Ovary (tissue), 7 donors: ENCODE measurements at regions not wholly inside any gene's neighbourhood (a gene's known extent, or its start where the extent isn't known, plus 50 kb on each side); places are given as distances from the start of the nearest gene placed in this dataset.

Experiments used
- DNase-seq, 5 donors: peaks; one replicate each; pipeline ENCODE4 v3.0.0-alpha.2; 2019 to 2020
- H3K27ac ChIP-seq, 2 donors: fragments of 200-600 bp; one replicate each; pipeline versions ENCODE4 v1.5.1 to v1.8.0; 2019 to 2022
- H3K27me3 ChIP-seq: fragments of 200-600 bp; one replicate; pipeline ENCODE4 v1.8.0; 2022
- H3K36me3 ChIP-seq: fragments of 200-600 bp; sonication (generic); one replicate; pipeline ENCODE4 v1.5.1; 2019
- H3K4me1 ChIP-seq: one replicate; pipeline ENCODE4 v1.8.1; 2013; ENCODE audit warnings: mild to moderate bottlenecking, moderate library complexity; ENCODE audit not compliant: insufficient read depth
- H3K4me3 ChIP-seq: fragments of 200-600 bp; sonication (generic); one replicate; pipeline ENCODE4 v1.5.1; 2017
- H3K9me3 ChIP-seq, 2 donors: fragments of 200-600 bp in 1 of 2; sonication (generic) in 1 of 2; one replicate each; pipeline versions ENCODE4 v1.5.1 to v1.8.1; 2013 to 2019; ENCODE audit warnings: mild to moderate bottlenecking in 1 of 2, moderate library complexity in 1 of 2
- EP300 ChIP-seq: sonication (generic); formaldehyde crosslinking; IDR thresholded peaks from one replicate; pipeline ENCODE4 v1.6.1; 2017; ENCODE audit warnings: antibody characterized with exemption
- POLR2A ChIP-seq: fragments of 450-650 bp; IDR thresholded peaks from one replicate; pipeline ENCODE4 v1.6.1; 2017; ENCODE audit warnings: antibody characterized with exemption, mild to moderate bottlenecking, moderate library complexity
- WGBS, 3 donors: extraction: QIAGEN DNeasy Blood & Tissue Kit in 1 of 3; methylation state at CpG; one replicate each; pipeline versions ENCODE4 v1.1.5 to v1.1.7; 2013 to 2017; 5-methylcytosine and 5-hydroxymethylcytosine counted together
- intact Hi-C, 4 donors: fragments of 100-400 bp; cut with DNase I; formaldehyde crosslinking; loops; one replicate each; pipeline versions ENCODE4 v1.11.0 to v1.15.1; 2022 to 2023
- TF ChIP-seq, protein P1 (sequence below), 3 donors: fragments of 450-650 bp in 2 of 3; fragments of 200-600 bp in 1 of 3; IDR thresholded peaks; one replicate each; pipeline versions ENCODE4 v1.5.1 to v1.8.0; 2016 to 2022; ENCODE audit warnings: antibody characterized with exemption in 3 of 3, mild to moderate bottlenecking in 1 of 3
- donor health status: DM: no; HTN: no; CAD: no; lungs with moderate emphysema.
- donor health status: DM: no; HTN: no; CAD: no.
- donor health status: Bipolar disorder and iron deficiency.
- donor health status: DM: no; HTN: no; CAD: no.
- donor health status: DM: yes; HTN: yes; CAD: no.

DNA sequence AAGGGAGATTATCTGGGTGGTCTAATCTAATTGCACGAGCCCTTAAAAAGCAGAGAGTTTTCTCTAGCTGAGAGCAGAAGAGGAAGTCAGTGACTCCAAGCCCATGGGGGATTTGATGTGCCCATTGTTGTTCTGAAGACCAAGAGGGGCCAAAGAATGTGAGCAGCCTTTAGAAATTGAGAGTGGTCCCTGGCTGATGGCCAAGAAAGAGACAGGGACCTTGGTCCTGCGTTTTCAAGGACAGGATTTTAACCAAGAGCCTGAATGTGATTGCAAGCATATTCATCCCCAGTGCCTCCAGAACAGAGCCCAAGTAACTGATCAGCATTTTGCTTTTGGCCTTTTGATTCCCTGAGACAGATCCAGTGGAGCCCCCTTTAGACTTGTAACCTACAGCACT is 1353.9 kb downstream of the AACS start:
- Histone ChIP-seq H3K9me3 (no peaks in the 10 kb centered on the region), H3K27ac (no peak overlapping the region), H3K36me3 (no peaks in the 10 kb centered on the region), H3K4me3 (no peak overlapping the region), H3K4me1 (no peaks in the 10 kb centered on the region), H3K27me3 (no peaks in the 10 kb centered on the region)
- DNase-seq: no peak
- WGBS, 3 donors: 32 to 41% (median 37%) methylated on average over 2 of the region's 2 CpGs
- intact Hi-C loops: no loop called here
- TF ChIP-seq, protein P1, sequence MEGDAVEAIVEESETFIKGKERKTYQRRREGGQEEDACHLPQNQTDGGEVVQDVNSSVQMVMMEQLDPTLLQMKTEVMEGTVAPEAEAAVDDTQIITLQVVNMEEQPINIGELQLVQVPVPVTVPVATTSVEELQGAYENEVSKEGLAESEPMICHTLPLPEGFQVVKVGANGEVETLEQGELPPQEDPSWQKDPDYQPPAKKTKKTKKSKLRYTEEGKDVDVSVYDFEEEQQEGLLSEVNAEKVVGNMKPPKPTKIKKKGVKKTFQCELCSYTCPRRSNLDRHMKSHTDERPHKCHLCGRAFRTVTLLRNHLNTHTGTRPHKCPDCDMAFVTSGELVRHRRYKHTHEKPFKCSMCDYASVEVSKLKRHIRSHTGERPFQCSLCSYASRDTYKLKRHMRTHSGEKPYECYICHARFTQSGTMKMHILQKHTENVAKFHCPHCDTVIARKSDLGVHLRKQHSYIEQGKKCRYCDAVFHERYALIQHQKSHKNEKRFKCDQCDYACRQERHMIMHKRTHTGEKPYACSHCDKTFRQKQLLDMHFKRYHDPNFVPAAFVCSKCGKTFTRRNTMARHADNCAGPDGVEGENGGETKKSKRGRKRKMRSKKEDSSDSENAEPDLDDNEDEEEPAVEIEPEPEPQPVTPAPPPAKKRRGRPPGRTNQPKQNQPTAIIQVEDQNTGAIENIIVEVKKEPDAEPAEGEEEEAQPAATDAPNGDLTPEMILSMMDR (IDR thresholded peaks at IDR 0.05): no peak
- TF ChIP-seq EP300 (no peak), POLR2A (no peak)

GRCh38 chr12:126424696-126425095 is 1359.5 kb downstream of the AACS start:
- H3K36me3 ChIP-seq: no peaks in the 10 kb centered on the region
- H3K27ac ChIP-seq: no peak overlapping the region
- no peaks in the 10 kb centered on the region for H3K4me1 ChIP-seq
- no peaks in the 10 kb centered on the region for H3K27me3 ChIP-seq
- intact Hi-C loops: loop anchor here in 1 of 4 donors (5.0 kb wide), 1 partner anchor 1898 kb away; no protein-coding TSS in a partner anchor
- 16 to 53% (median 19%) methylated on average over 3 of the region's 3 CpGs for WGBS, 3 donors
- no peak for DNase-seq
- no peak overlapping the region for H3K4me3 ChIP-seq
- no peak for TF ChIP-seq EP300
- no peak for TF ChIP-seq POLR2A
- TF ChIP-seq, protein P1 (IDR thresholded peaks at IDR 0.05): no peak
- H3K9me3 ChIP-seq: no peaks in the 10 kb centered on the region

GRCh38 chr12:126425264-126425663 is 1360.0 kb downstream of the AACS start:
- intact Hi-C loops: no loop called here
- DNase-seq: no peak
- WGBS, 3 donors: 72 to 82% (median 74%) methylated on average over 7 of the region's 7 CpGs

DNA sequence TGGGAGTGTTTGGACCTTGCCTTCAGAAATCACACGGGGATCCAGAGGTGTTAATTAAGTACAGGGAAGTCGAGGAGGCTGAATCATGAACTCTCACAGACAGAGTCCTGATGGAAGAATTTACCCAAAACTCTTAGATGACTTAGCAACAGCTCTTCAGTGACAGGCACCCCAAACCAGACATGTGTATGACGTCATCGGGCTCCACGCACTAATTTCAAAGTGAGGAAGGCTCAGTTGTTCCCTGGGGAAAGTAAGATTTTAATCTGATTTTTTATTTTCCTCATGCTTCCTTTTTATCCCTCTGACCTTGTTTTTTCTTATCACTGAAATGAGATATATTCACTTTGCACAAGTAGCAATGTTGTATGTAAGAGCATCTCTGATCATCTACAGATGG is 1363.5 kb downstream of the AACS start:
- H3K9me3 ChIP-seq: no peaks in the 10 kb centered on the region
- H3K4me1 ChIP-seq: no peaks in the 10 kb centered on the region
- no peak for DNase-seq
- TF ChIP-seq, protein P1 (IDR thresholded peaks at IDR 0.05): no peak
- TF ChIP-seq POLR2A (no peak), EP300 (no peak)
- no peaks in the 10 kb centered on the region for H3K27me3 ChIP-seq
- no peaks in the 10 kb centered on the region for H3K36me3 ChIP-seq
- 75 to 86% (median 81%) methylated on average over 5 of the region's 5 CpGs for WGBS, 3 donors
- H3K27ac ChIP-seq: no peak overlapping the region
- intact Hi-C loops: no loop called here
- no peak overlapping the region for H3K4me3 ChIP-seq

More at GRCh38 chr12:126425264-126425663, 1360.0 kb downstream of the AACS start:
- TF ChIP-seq EP300 (no peak), POLR2A (no peak)
- TF ChIP-seq, protein P1 (IDR thresholded peaks at IDR 0.05): no peak
- Histone ChIP-seq H3K36me3 (no peaks in the 10 kb centered on the region), H3K4me3 (no peak overlapping the region), H3K9me3 (no peaks in the 10 kb centered on the region), H3K27ac (no peak overlapping the region), H3K4me1 (no peaks in the 10 kb centered on the region), H3K27me3 (no peaks in the 10 kb centered on the region)

GRCh38 chr12:126430921-126431320 is 1365.7 kb downstream of the AACS start:
- Histone ChIP-seq H3K36me3 (no peaks in the 10 kb centered on the region), H3K4me3 (no peak overlapping the region), H3K27ac (no peak overlapping the region), H3K27me3 (no peaks in the 10 kb centered on the region), H3K9me3 (no peaks in the 10 kb centered on the region), H3K4me1 (no peaks in the 10 kb centered on the region)
- TF ChIP-seq EP300: no peak
- TF ChIP-seq POLR2A: no peak
- TF ChIP-seq, protein P1 (IDR thresholded peaks at IDR 0.05): no peak
- intact Hi-C loops: no loop called here
- WGBS, 3 donors: 41 to 47% (median 46%) methylated on average over 2 of the region's 2 CpGs
- DNase-seq: no peak
